Peyer's patch (tissue), 4 donors: ENCODE measurements at regions not wholly inside any gene's neighbourhood (a gene's known extent, or its start where the extent isn't known, plus 50 kb on each side); places are given as distances from the start of the nearest gene placed in this dataset.

Experiments used
- CTCF ChIP-seq, 6 experiments: fragments of 450-650 bp in 4 of 6; fragments of 200-600 bp in 2 of 6; sonication (generic) in 1 of 6; IDR thresholded peaks; one replicate each; pipeline ENCODE4 v1.5.1; 2017 to 2019; ENCODE audit warnings: antibody characterized with exemption in 6 of 6, mild to moderate bottlenecking in 3 of 6, moderate library complexity in 1 of 6
- POLR2A ChIP-seq, 2 donors: fragments of 450-650 bp; IDR thresholded peaks; one replicate each; pipeline ENCODE4 v1.5.1; 2017; ENCODE audit warnings: antibody characterized with exemption in 2 of 2, mild to moderate bottlenecking in 2 of 2, moderate library complexity in 2 of 2

- TF ChIP-seq CTCF (IDR thresholded peaks at IDR 0.05) (no peak), POLR2A (IDR thresholded peaks at IDR 0.05) (no peak)
Observed at GRCh38 chr2:109689182-109689930, 75.2 kb downstream of the SOWAHC start.
